Activated CD4-positive, alpha-beta T cell treated with anti-CD3 and anti-CD28 coated beads for 36 hours (primary cell): ENCODE measurements at regions not wholly inside any gene's neighbourhood (a gene's known extent, or its start where the extent isn't known, plus 50 kb on each side); places are given as distances from the start of the nearest gene placed in this dataset.

Source experiments
- ATAC-seq: fragments of 200-7000 bp; cut with Tn5 transposase; one replicate; pipeline ENCODE4 v1.10.0; 2021; ENCODE audit warnings: mild to moderate bottlenecking, moderate library complexity
- CTCF ChIA-PET: fragments of 350-600 bp; sonication (Branson Sonifier 250); formaldehyde crosslinking; loops from one replicate; lab custom pipeline; 2021; ENCODE audit warnings: antibody characterized with exemption; lab: Charles Lee
- POLR2A ChIA-PET: fragments of 350-600 bp; sonication (Branson Sonifier 250); formaldehyde crosslinking; loops from one replicate; lab custom pipeline; 2021; ENCODE audit warnings: antibody characterized with exemption, inconsistent platforms; lab: Charles Lee
- DNase-seq: peaks from one replicate; pipeline ENCODE4 v3.0.0-alpha.2; 2020
- H3K27ac Mint-ChIP-seq: one replicate; pipeline ENCODE4 v1.8.0; 2021; ENCODE audit warnings: mixed read lengths
- H3K27me3 Mint-ChIP-seq: one replicate; pipeline ENCODE4 v1.8.0; 2021; ENCODE audit warnings: mixed read lengths
- H3K36me3 Mint-ChIP-seq: one replicate; pipeline ENCODE4 v1.8.0; 2021; ENCODE audit warnings: low read depth, mixed read lengths
- H3K4me1 Mint-ChIP-seq: one replicate; pipeline ENCODE4 v1.8.0; 2021; ENCODE audit warnings: mixed read lengths
- H3K4me3 Mint-ChIP-seq: one replicate; pipeline ENCODE4 v1.8.0; 2021; ENCODE audit warnings: mild to moderate bottlenecking, moderate library complexity, mixed read lengths
- H3K9me3 Mint-ChIP-seq: one replicate; pipeline ENCODE4 v1.8.0; 2021; ENCODE audit warnings: low read depth, mixed read lengths
- intact Hi-C, 2 experiments: fragments of 100-400 bp; cut with DNase I in 1 of 2; cut with micrococcal nuclease in 1 of 2; formaldehyde crosslinking; loops; one replicate each; pipeline versions ENCODE4 v1.14.2 to v1.15.1; 2022 to 2024; cut with DNase I, micrococcal nuclease

DNA sequence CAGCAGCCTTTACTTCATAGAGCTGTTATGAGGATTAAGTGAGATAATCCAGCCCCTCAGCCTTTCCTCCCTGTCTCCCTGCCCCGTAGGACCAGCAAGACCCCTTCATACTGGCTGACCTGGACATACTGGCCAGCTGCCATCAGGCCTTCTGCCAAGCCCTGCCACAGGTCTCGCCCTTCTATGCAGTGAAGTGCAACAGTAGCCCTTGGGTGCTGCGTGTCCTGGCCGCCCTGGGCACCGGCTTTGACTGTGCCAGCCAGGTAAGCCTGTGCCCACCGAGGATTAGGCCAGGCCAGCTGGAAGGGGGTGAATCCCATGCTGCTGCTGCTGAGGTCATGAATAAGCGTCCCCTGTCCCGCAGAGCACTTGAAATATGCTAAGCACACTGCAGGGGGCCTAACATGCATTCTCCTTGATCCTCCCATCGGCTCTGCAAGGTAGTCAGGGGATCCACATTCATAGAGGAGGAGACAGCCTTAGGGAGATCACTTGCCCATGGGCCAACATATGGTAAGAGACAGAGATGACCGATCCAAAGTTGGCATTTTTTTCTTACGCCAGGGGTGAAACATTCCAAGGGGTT is 73.3 kb upstream of the TINAGL1 start:
- CTCF ChIA-PET, result interaction anchor here (0.6 kb wide), 1 partner anchor 12 kb away, joined by 4 read pairs; no protein-coding TSS in a partner anchor
- H3K27ac Mint-ChIP-seq, result no peak overlapping the region
- no peaks in the 10 kb centered on the region for H3K9me3 Mint-ChIP-seq
- DNase-seq, result no peak
- intact Hi-C loops, result no loop called here
- peaks cover 3% of the 10 kb centered on the region for H3K27me3 Mint-ChIP-seq
- POLR2A ChIA-PET, result no interaction called here
- no peak for ATAC-seq
- no peak overlapping the region for H3K4me3 Mint-ChIP-seq
- no peaks in the 10 kb centered on the region for H3K36me3 Mint-ChIP-seq
- peaks cover 19% of the 10 kb centered on the region for H3K4me1 Mint-ChIP-seq

DNA sequence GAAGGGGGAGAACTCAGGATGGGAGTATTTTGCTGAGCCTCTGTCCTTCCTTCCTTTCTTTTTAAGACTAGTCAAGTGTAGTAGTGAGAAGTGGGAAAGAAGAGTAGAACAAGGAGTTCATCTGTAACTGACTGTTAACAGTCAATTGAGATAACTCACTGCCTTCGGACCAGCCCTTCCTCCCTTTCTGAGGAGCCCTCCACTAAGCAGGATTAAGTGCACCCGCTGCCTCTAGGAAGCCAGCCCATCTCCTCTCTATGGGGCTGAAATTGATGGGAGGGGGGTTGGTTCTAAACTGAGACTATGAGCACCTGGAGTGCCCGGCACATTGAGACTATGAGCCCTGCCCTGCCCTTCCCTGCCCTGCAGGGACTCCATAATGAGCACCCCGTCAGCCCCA is 72.7 kb upstream of the TINAGL1 start:
- Mint-ChIP-seq H3K4me1 (peaks cover 24% of the 10 kb centered on the region), H3K9me3 (no peaks in the 10 kb centered on the region), H3K4me3 (no peak overlapping the region), H3K36me3 (no peaks in the 10 kb centered on the region), H3K27me3 (peaks cover 4% of the 10 kb centered on the region), H3K27ac (no peak overlapping the region)
- DNase-seq, result no peak
- POLR2A ChIA-PET, result no interaction called here
- intact Hi-C loops, result no loop called here
- ATAC-seq, result no peak
- CTCF ChIA-PET, result no interaction called here

DNA sequence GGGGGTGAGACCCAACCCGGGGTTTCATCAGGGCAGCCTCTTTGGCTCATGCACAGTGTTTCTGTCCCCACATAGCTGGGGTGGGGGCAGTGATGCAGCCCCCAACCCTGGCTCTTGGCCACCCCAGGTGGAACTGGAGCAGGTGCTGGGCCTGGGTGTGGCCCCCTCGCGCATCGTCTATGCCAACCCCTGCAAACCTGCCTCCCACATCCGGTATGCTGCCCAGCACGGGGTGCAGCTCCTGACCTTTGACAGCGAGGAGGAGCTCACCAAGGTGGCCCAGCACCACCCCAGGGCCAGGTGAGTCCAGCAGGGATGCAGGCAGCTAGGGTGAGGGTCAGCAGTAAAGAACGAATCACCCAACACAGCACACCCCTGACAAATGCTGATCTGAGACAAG is 72.3 kb upstream of the TINAGL1 start:
- H3K4me3 Mint-ChIP-seq, result no peak overlapping the region
- intact Hi-C loops, result no loop called here
- DNase-seq (no peak), ATAC-seq (no peak)
- no peaks in the 10 kb centered on the region for H3K9me3 Mint-ChIP-seq
- peaks cover 4% of the 10 kb centered on the region for H3K27me3 Mint-ChIP-seq
- ChIA-PET POLR2A (no interaction called here), CTCF (no interaction called here)
- H3K27ac Mint-ChIP-seq, result no peak overlapping the region
- H3K36me3 Mint-ChIP-seq, result no peaks in the 10 kb centered on the region
- H3K4me1 Mint-ChIP-seq, result peaks cover 29% of the 10 kb centered on the region

DNA sequence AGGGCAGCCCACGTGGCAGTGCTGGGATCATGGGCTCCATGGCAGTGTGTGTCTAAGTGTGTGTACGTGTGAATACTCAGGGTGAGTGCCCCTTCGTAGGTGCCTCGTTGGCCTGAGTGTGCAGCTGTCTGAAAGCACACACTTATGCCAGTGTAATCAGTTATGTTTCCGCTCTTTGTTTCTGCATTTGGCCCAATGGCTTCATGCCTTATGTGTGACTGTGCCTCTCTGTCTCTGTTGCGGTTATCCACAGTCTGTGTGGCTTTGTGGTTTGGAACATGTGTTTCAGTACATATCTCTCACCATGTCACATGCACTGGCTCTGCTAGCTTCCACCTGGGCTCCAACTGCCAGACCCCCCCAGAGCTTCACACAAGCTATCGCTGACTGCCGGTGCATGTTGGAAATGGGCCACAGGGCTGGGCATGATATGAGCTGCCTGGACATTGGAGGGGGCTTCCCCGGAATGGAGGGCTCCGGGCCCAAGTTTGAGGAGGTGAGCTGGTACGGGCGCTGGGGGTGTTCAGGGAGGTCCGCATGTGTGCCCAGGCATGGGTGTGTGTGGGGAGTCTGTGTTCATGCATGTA is 70.3 kb upstream of the TINAGL1 start:
- peak; percentile 87 for ATAC-seq

DNA sequence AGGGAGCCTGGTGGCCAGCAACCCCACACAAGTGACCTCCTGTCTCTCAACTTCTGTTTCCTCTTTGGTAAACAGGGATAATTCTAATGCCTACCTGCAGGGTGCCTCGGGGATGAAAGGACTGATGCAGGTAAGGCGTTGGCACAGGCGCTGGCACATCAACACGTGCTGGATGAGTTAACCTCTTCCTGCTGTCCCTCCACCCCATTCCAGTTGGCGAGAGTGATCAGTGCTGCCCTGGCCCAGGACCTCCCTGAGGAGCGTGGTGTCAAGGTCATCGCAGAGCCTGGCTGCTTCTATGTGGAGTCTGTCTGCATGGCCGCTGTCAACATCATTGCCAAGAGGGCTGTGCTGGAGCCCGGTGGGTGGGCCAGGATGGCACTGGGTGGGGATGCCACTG is 69.1 kb upstream of the TINAGL1 start:
- ChIA-PET POLR2A (no interaction called here), CTCF (no interaction called here)
- Mint-ChIP-seq H3K27me3 (peaks cover 4% of the 10 kb centered on the region), H3K27ac (no peak overlapping the region), H3K36me3 (no peaks in the 10 kb centered on the region), H3K9me3 (no peaks in the 10 kb centered on the region), H3K4me1 (peaks cover 37% of the 10 kb centered on the region), H3K4me3 (no peak overlapping the region)
- ATAC-seq (no peak), DNase-seq (no peak)
- intact Hi-C loops, result no loop called here

More for the DNA sequence above, 70.3 kb upstream of the TINAGL1 start:
- Mint-ChIP-seq H3K9me3 (no peaks in the 10 kb centered on the region), H3K36me3 (no peaks in the 10 kb centered on the region), H3K4me3 (no peak overlapping the region), H3K27me3 (peaks cover 4% of the 10 kb centered on the region), H3K4me1 (peaks cover 37% of the 10 kb centered on the region), H3K27ac (peak overlapping the region; percentile 15)
- DNase-seq, result peak; percentile 75
- intact Hi-C loops, result no loop called here
- POLR2A ChIA-PET, result no interaction called here
- CTCF ChIA-PET, result interaction anchor here (1.0 to 1.4 kb wide), 2 partner anchors 25 to 58 kb away, joined by 3 to 4 read pairs; no protein-coding TSS in a partner anchor

DNA sequence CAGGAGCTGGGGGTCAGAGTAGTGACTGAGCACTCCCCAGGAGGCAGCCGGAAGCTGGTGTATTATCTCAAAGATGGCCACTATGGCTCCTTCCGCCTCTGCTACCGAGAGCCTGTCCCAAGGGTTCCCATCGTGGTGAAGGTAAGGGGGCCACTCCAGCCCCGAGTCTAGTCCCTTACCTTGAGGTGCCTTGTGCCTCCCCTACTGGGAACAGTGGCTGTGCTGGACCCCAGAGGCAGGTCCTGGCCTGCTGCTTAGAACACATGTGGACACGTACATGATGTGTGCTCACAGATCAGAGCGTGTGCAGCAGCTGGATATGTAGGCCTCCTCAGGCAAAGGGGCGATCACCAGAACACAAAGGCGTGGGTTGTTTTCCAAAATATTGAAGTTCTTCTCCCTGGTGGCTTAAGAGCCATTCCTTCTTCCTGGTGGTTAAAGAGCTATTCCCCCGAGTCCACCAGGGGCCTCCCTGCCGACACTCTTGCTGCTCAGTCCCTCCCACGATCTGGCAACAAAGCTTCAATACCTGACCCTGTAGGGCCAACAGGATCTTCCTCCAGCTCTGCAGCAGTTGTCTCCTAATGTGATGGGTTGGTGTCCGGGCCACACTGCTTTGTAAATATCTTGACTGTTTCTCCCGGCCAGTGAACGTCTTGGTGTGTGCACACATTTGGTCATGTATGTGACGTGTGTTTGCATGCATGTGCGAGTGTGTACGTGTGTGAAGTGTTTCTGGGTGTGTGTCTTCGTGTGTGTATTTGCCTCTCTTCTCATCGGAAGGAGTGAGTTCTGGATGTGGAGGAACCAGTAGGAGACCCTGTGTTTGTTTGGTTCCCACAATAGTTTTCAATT is 68.4 kb upstream of the TINAGL1 start:
- ATAC-seq, result no peak
- H3K27me3 Mint-ChIP-seq, result peaks cover 4% of the 10 kb centered on the region

GRCh38 chr1:31509124-31510072 is 66.9 kb upstream of the TINAGL1 start:
- no peaks in the 10 kb centered on the region for H3K36me3 Mint-ChIP-seq
- CTCF ChIA-PET, result no interaction called here
- H3K9me3 Mint-ChIP-seq, result no peaks in the 10 kb centered on the region
- peak; percentile 57 for DNase-seq
- H3K4me3 Mint-ChIP-seq, result no peak overlapping the region
- peaks cover 37% of the 10 kb centered on the region for H3K4me1 Mint-ChIP-seq
- intact Hi-C loops, result no loop called here
- H3K27ac Mint-ChIP-seq, result peak overlapping the region; percentile 17
- POLR2A ChIA-PET, result no interaction called here
- H3K27me3 Mint-ChIP-seq, result peaks cover 4% of the 10 kb centered on the region
- peak; percentile 56 for ATAC-seq

More for the DNA sequence above, 68.4 kb upstream of the TINAGL1 start:
- Mint-ChIP-seq H3K36me3 (no peaks in the 10 kb centered on the region), H3K9me3 (no peaks in the 10 kb centered on the region), H3K27ac (no peak overlapping the region), H3K4me3 (no peak overlapping the region), H3K4me1 (peaks cover 37% of the 10 kb centered on the region)
- intact Hi-C loops, result no loop called here
- CTCF ChIA-PET, result interaction anchor here (0.8 kb wide), 1 partner anchor 23 kb away, joined by 3 read pairs; no protein-coding TSS in a partner anchor
- no peak for DNase-seq
- POLR2A ChIA-PET, result no interaction called here

GRCh38 chr1:31510304-31510703 is 66.0 kb upstream of the TINAGL1 start:
- ATAC-seq (no peak), DNase-seq (no peak)
- CTCF ChIA-PET, result interaction anchor here (1.3 kb wide), 1 partner anchor 39 kb away, joined by 5 read pairs; no protein-coding TSS in a partner anchor
- Mint-ChIP-seq H3K4me1 (peaks cover 36% of the 10 kb centered on the region), H3K9me3 (no peaks in the 10 kb centered on the region), H3K4me3 (no peak overlapping the region), H3K27ac (no peak overlapping the region), H3K36me3 (no peaks in the 10 kb centered on the region), H3K27me3 (peaks cover 4% of the 10 kb centered on the region)
- intact Hi-C loops, result no loop called here
- POLR2A ChIA-PET, result no interaction called here

DNA sequence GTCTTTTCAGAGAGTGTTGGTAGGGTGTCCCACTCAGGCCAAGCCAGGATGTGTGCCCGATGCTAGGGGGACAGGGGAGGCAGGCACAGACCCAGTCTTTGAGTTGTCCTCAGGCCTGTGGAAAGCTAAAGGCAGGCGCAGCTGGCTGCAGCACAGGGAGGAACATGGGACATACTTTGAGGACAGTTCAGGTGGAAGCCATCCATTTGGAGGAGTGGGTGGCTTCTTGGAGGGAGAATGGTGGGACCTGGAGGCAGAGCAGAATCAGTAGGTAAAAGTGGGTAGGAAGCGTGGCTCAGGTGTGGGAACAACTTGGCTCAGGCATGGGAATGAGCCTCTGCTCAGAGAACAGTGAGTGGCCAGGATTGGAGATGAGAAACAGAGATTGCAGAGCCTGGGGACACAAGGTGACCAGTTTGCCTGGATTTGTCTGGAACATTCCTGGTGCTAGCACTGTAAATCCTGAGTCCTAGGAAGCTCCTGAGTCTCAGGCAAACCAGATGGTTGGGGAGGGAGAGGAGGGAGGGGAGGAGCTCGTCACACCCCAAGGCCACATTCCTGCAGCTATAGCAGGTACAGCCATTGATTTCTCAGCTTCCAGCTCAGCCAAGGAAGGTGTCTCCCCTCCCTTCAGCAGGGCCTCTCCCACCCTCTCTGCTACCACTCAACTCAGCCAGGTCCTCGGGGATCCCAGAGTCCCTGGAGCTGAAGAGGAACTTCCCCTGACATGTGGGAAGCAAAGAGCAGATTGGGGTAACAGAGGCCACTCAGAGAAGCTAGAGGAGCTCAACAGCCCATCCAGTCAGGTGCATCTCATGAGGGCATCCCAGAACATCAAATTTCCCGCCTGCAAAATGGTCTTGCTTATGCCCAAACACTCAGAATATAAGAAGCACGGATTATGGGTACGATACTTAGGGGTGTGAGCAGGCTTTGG is 65.2 kb upstream of the TINAGL1 start:
- POLR2A ChIA-PET, result no interaction called here
- intact Hi-C loops, result no loop called here

More for the DNA sequence above, 65.2 kb upstream of the TINAGL1 start:
- CTCF ChIA-PET, result interaction anchor here (0.5 to 1.3 kb wide), 2 partner anchors 38 to 785 kb away, joined by 3 to 5 read pairs; no protein-coding TSS in a partner anchor
- Mint-ChIP-seq H3K27ac (peak overlapping the region; percentile 15), H3K27me3 (peaks cover 4% of the 10 kb centered on the region), H3K36me3 (no peaks in the 10 kb centered on the region), H3K9me3 (no peaks in the 10 kb centered on the region), H3K4me1 (peaks cover 27% of the 10 kb centered on the region), H3K4me3 (no peak overlapping the region)
- DNase-seq, result no peak
- ATAC-seq, result no peak
